ENCODE measurements at regions not wholly inside any gene's neighbourhood (a gene's known extent, or its start where the extent isn't known, plus 50 kb on each side); places are given as distances from the start of the nearest gene placed in this dataset.

GRCh38 chr7:16299853-16300252 lies 121.5 kb downstream of the CRPPA start:
- TF ChIP-seq CTCF (IDR thresholded peaks at IDR 0.05; ENCODE audit: low read depth, low read length, missing input control) = no peak
- TF ChIP-seq YY1 (IDR thresholded peaks at IDR 0.05) = no peak
- TF ChIP-seq TAF1 (conservative IDR thresholded peaks at IDR 0.05) = no peak
- TF ChIP-seq RAD21 (IDR thresholded peaks at IDR 0.05) = no peak
- no peak for TF ChIP-seq RXRA (IDR thresholded peaks at IDR 0.05)
- TF ChIP-seq JUND (IDR thresholded peaks at IDR 0.05) = no peak
- TF ChIP-seq REST (IDR thresholded peaks at IDR 0.05) = no peak
- no peak for TF ChIP-seq GABPA (IDR thresholded peaks at IDR 0.05 in 1 of 2, conservative IDR thresholded peaks at IDR 0.05 in 1 of 2)
- TF ChIP-seq MAX (IDR thresholded peaks at IDR 0.05) = no peak
- TF ChIP-seq EGR1 (IDR thresholded peaks at IDR 0.05; ENCODE audit: low read depth in 2 of 2) = no peak
- TF ChIP-seq SP1 (IDR thresholded peaks at IDR 0.05) = no peak

All from liver (tissue), 3 donors.